ENCODE measurements at regions not wholly inside any gene's neighbourhood (a gene's known extent, or its start where the extent isn't known, plus 50 kb on each side); places are given as distances from the start of the nearest gene placed in this dataset.

- no peak for TF ChIP-seq CTCF (IDR thresholded peaks at IDR 0.05)
- H3K27ac Mint-ChIP-seq, result no peak overlapping the region
- intact Hi-C loops (cut with micrococcal nuclease), result no loop called here
These were observed 1449.3 kb downstream of the SLITRK1 start for GRCh38 chr13:82432949-82433348.

GRCh38 chr13:82412749-82413148, 1469.5 kb downstream of the SLITRK1 start:
- no peaks in the 10 kb centered on the region for H3K36me3 Mint-ChIP-seq
- 20% methylated on average over 2 of the region's 5 CpGs for WGBS (ENCODE audit: insufficient coverage)
- H3K9me3 Mint-ChIP-seq, result peaks cover 0 to 6% (median 3%) of the 10 kb centered on the region in 7 donors
- H3K9me3 ChIP-seq (replicated peaks in 1 of 2; ENCODE audit: control insufficient read depth in 1 of 2, insufficient read depth in 1 of 2, low read length in 2 of 2), result peaks cover 0 to 1% of the 10 kb centered on the region in 2 donors
- no peak for DNase-seq
- H2AFZ ChIP-seq (ENCODE audit: insufficient read depth, low read depth, low read length, poor library complexity, severe bottlenecking), result no peak overlapping the region
- no peak overlapping the region for H3K4me2 ChIP-seq (replicated peaks; ENCODE audit: extremely low read depth, low read length, poor library complexity, severe bottlenecking)
- H3K27me3 ChIP-seq (ENCODE audit: control insufficient read depth in 2 of 2, insufficient read depth in 2 of 2, low read length in 2 of 2), result no peaks in the 10 kb centered on the region
- H3K4me1 Mint-ChIP-seq, result no peaks in the 10 kb centered on the region
- no peaks in the 10 kb centered on the region for H3K4me1 ChIP-seq (ENCODE audit: control insufficient read depth in 1 of 2, insufficient read depth in 2 of 2, low read length in 2 of 2)
- H3K27ac ChIP-seq (ENCODE audit: low read depth in 1 of 2, low read length in 2 of 2), result no peak overlapping the region
- H3K4me3 Mint-ChIP-seq, result no peak overlapping the region
- no peaks in the 10 kb centered on the region for H3K36me3 ChIP-seq (replicated peaks in 1 of 2; ENCODE audit: control insufficient read depth in 1 of 2, insufficient read depth in 2 of 2, low read length in 2 of 2)
- intact Hi-C loops (cut with micrococcal nuclease), result no loop called here
- no peak overlapping the region for H3K4me3 ChIP-seq (replicated peaks in 1 of 3; ENCODE audit: low read depth in 2 of 3, low read length in 3 of 3)
- TF ChIP-seq CTCF (IDR thresholded peaks at IDR 0.05), result no peak
- no peaks in the 10 kb centered on the region for H3K27me3 Mint-ChIP-seq (ENCODE audit: low read depth in 3 of 3)
- no peak overlapping the region for H3K9ac ChIP-seq (ENCODE audit: insufficient read depth, low read length, poor library complexity, severe bottlenecking)
- H4K20me1 ChIP-seq (ENCODE audit: insufficient read depth, low read length), result no peaks in the 10 kb centered on the region
- no peaks in the 10 kb centered on the region for H3K79me2 ChIP-seq (ENCODE audit: insufficient read depth, low read length)
- H3K27ac Mint-ChIP-seq, result no peak overlapping the region

More at GRCh38 chr13:82432949-82433348, 1449.3 kb downstream of the SLITRK1 start:
- no peak overlapping the region for H2AFZ ChIP-seq (ENCODE audit: insufficient read depth, low read depth, low read length, poor library complexity, severe bottlenecking)
- no peak overlapping the region for H3K9ac ChIP-seq (ENCODE audit: insufficient read depth, low read length, poor library complexity, severe bottlenecking)
- H3K4me1 ChIP-seq (ENCODE audit: control insufficient read depth in 1 of 2, insufficient read depth in 2 of 2, low read length in 2 of 2), result no peaks in the 10 kb centered on the region
- peaks cover 7% of the 10 kb centered on the region for H3K4me1 Mint-ChIP-seq
- no peak for DNase-seq
- H3K27ac ChIP-seq (ENCODE audit: low read depth in 1 of 2, low read length in 2 of 2), result no peak overlapping the region
- WGBS (ENCODE audit: insufficient coverage), result no CpG with 5 or more reads among the region's 2 CpGs
- no peaks in the 10 kb centered on the region for H3K36me3 ChIP-seq (replicated peaks in 1 of 2; ENCODE audit: control insufficient read depth in 1 of 2, insufficient read depth in 2 of 2, low read length in 2 of 2)
- peaks cover under 1 to 3% of the 10 kb centered on the region in 2 donors for H3K9me3 ChIP-seq (replicated peaks in 1 of 2; ENCODE audit: control insufficient read depth in 1 of 2, insufficient read depth in 1 of 2, low read length in 2 of 2)
- no peaks in the 10 kb centered on the region for H4K20me1 ChIP-seq (ENCODE audit: insufficient read depth, low read length)
- H3K36me3 Mint-ChIP-seq, result no peaks in the 10 kb centered on the region
- H3K27me3 Mint-ChIP-seq (ENCODE audit: low read depth in 3 of 3), result no peaks in the 10 kb centered on the region
- H3K27me3 ChIP-seq (ENCODE audit: control insufficient read depth in 2 of 2, insufficient read depth in 2 of 2, low read length in 2 of 2), result no peaks in the 10 kb centered on the region
- H3K79me2 ChIP-seq (ENCODE audit: insufficient read depth, low read length), result no peaks in the 10 kb centered on the region
- H3K9me3 Mint-ChIP-seq, result peaks cover 0 to 6% (median 2%) of the 10 kb centered on the region in 7 donors
- H3K4me3 ChIP-seq (replicated peaks in 1 of 3; ENCODE audit: low read depth in 2 of 3, low read length in 3 of 3), result no peak overlapping the region
- H3K4me2 ChIP-seq (replicated peaks; ENCODE audit: extremely low read depth, low read length, poor library complexity, severe bottlenecking), result no peak overlapping the region
- no peak overlapping the region for H3K4me3 Mint-ChIP-seq

All from CD14-positive monocyte (primary cell).